Naive thymus-derived CD8-positive, alpha-beta T cell (primary cell): ENCODE measurements at regions not wholly inside any gene's neighbourhood (a gene's known extent, or its start where the extent isn't known, plus 50 kb on each side); places are given as distances from the start of the nearest gene placed in this dataset.
A peak's percentile ranks its signal among the peaks of the same experiment; 100 is the strongest.

Source experiments
- ATAC-seq, 2 donors: fragments of 150-1000 bp; cut with Tn5 transposase in 1 of 2; sonication (Bioruptor Pico), chemical (Tn5 transposase) in 1 of 2; 1 replicate in 1 of 2; 2 replicates in 1 of 2; pipeline ENCODE4 v1.10.0; 2021; ENCODE audit warnings: mild to moderate bottlenecking in 2 of 2, moderate library complexity in 2 of 2
- POLR2A ChIA-PET: fragments of 350-600 bp; sonication (Branson Sonifier 250); formaldehyde crosslinking; loops from one replicate; lab custom pipeline; 2021; ENCODE audit warnings: antibody characterized with exemption; lab: Charles Lee
- DNase-seq, 10 donors: peaks; one replicate each; pipeline versions ENCODE4 v3.0.0 to v3.0.0-alpha.2; 2020 to 2022
- H3K27ac Mint-ChIP-seq, 10 donors: one replicate each; pipeline ENCODE4 v1.8.0; 2020 to 2022; ENCODE audit warnings: mild to moderate bottlenecking in 10 of 10, mixed read lengths in 10 of 10, moderate library complexity in 4 of 10, inconsistent platforms in 1 of 10
- H3K27me3 Mint-ChIP-seq, 5 donors: one replicate each; pipeline ENCODE4 v1.8.0; 2021 to 2022; ENCODE audit warnings: mixed read lengths in 5 of 5
- H3K36me3 Mint-ChIP-seq, 3 donors: one replicate each; pipeline ENCODE4 v1.8.0; 2020 to 2022; ENCODE audit warnings: mixed read lengths in 3 of 3, mild to moderate bottlenecking in 2 of 3, inconsistent platforms in 1 of 3
- H3K4me1 Mint-ChIP-seq, 4 donors: one replicate each; pipeline ENCODE4 v1.8.0; 2021 to 2022; ENCODE audit warnings: mixed read lengths in 4 of 4
- H3K4me3 Mint-ChIP-seq, 10 donors: one replicate each; pipeline ENCODE4 v1.8.0; 2020 to 2022; ENCODE audit warnings: mild to moderate bottlenecking in 10 of 10, mixed read lengths in 10 of 10, moderate library complexity in 6 of 10, inconsistent platforms in 1 of 10
- H3K9me3 Mint-ChIP-seq, 9 donors: one replicate each; pipeline ENCODE4 v1.8.0; 2020 to 2022; ENCODE audit warnings: mixed read lengths in 9 of 9, mild to moderate bottlenecking in 3 of 9, inconsistent platforms in 1 of 9, moderate library complexity in 1 of 9

- POLR2A ChIA-PET, result no interaction called here
- no peak overlapping the region for H3K4me3 Mint-ChIP-seq
- peaks cover 0 to 5% (median 0%) of the 10 kb centered on the region in 5 donors for H3K27me3 Mint-ChIP-seq
- H3K36me3 Mint-ChIP-seq, result no peaks in the 10 kb centered on the region
- ATAC-seq, result no peak
- H3K4me1 Mint-ChIP-seq, result no peaks in the 10 kb centered on the region
- no peak for DNase-seq
- H3K9me3 Mint-ChIP-seq, result peaks cover 0 to 11% (median 0%) of the 10 kb centered on the region in 9 donors
- no peak overlapping the region for H3K27ac Mint-ChIP-seq
Observed at GRCh38 chr20:39534846-39535245, 572.7 kb downstream of the DHX35 start.

GRCh38 chr20:39533858-39534257 is 571.7 kb downstream of the DHX35 start:
- peaks cover 0 to 11% (median 0%) of the 10 kb centered on the region in 9 donors for H3K9me3 Mint-ChIP-seq
- no peaks in the 10 kb centered on the region for H3K36me3 Mint-ChIP-seq
- H3K27me3 Mint-ChIP-seq, result peaks cover 0 to 5% (median 0%) of the 10 kb centered on the region in 5 donors
- DNase-seq (no peak), ATAC-seq (no peak)
- H3K27ac Mint-ChIP-seq, result no peak overlapping the region
- no peak overlapping the region for H3K4me3 Mint-ChIP-seq
- POLR2A ChIA-PET, result no interaction called here
- H3K4me1 Mint-ChIP-seq, result no peaks in the 10 kb centered on the region

- H3K9me3 Mint-ChIP-seq, result peaks cover 0 to 11% (median 0%) of the 10 kb centered on the region in 9 donors
- no peaks in the 10 kb centered on the region for H3K36me3 Mint-ChIP-seq
- ATAC-seq (no peak), DNase-seq (no peak)
- H3K27ac Mint-ChIP-seq, result no peak overlapping the region
- peaks cover 0 to 5% (median 0%) of the 10 kb centered on the region in 5 donors for H3K27me3 Mint-ChIP-seq
- H3K4me3 Mint-ChIP-seq, result no peak overlapping the region
- POLR2A ChIA-PET, result no interaction called here
- H3K4me1 Mint-ChIP-seq, result no peaks in the 10 kb centered on the region
Observed at GRCh38 chr20:39532205-39532604, 570.1 kb downstream of the DHX35 start.

DNA sequence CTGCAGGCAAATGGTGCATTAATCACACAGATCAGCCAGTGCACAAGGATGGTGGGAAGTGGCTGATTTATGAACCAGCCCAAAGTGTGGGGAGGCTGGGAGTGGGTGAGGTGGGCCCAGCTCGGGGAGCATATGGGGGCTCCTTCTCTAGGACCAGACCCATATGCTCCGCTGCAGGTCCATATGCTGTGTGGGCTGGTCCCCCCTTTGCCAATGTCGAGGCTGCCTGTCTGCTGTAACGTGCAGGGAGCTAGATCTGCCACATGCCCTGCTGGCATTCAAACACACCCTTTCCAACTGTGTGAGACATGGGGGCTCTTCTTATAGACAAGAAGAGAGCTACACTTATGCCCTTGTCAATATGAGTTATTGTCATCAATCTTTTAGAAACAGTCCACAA is 566.3 kb downstream of the DHX35 start:
- Mint-ChIP-seq H3K27me3 (peaks cover 0 to 5% (median 0%) of the 10 kb centered on the region in 5 donors), H3K27ac (no peak overlapping the region), H3K4me3 (no peak overlapping the region), H3K4me1 (no peaks in the 10 kb centered on the region), H3K9me3 (peaks cover 0 to 11% (median 0%) of the 10 kb centered on the region in 9 donors), H3K36me3 (no peaks in the 10 kb centered on the region)
- DNase-seq (no peak), ATAC-seq (no peak)
- POLR2A ChIA-PET, result no interaction called here

- Mint-ChIP-seq H3K4me3 (no peak overlapping the region), H3K4me1 (no peaks in the 10 kb centered on the region), H3K27me3 (peaks cover 0 to 4% (median 0%) of the 10 kb centered on the region in 5 donors), H3K9me3 (peaks cover 0 to 6% (median 0%) of the 10 kb centered on the region in 9 donors), H3K27ac (no peak overlapping the region), H3K36me3 (no peaks in the 10 kb centered on the region)
- ATAC-seq (no peak), DNase-seq (no peak)
- POLR2A ChIA-PET, result no interaction called here
Observed at GRCh38 chr20:39524371-39524911, 562.3 kb downstream of the DHX35 start.

DNA sequence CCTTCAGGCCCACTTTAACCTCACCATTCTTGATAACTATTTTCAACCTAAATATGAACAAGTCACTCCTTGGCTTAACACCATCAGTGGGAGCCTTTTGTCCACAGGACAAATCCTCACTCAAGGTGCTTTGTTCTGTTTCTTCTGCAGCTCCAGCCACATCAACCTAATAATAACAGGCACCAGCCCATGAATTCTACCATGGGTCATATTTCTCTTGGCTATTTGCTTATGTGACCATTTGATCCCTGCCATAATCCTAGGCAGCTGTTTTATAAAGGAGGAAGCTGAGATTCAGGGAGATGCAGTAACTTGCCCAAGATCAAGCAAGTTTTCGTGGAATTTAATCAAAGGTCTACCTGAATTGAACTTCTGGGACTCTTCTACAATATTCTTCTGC is 561.3 kb downstream of the DHX35 start:
- ATAC-seq (no peak), DNase-seq (no peak)
- no peak overlapping the region for H3K4me3 Mint-ChIP-seq
- POLR2A ChIA-PET, result no interaction called here
- no peaks in the 10 kb centered on the region for H3K4me1 Mint-ChIP-seq
- peaks cover 0 to 6% (median 0%) of the 10 kb centered on the region in 9 donors for H3K9me3 Mint-ChIP-seq
- H3K36me3 Mint-ChIP-seq, result no peaks in the 10 kb centered on the region
- H3K27ac Mint-ChIP-seq, result no peak overlapping the region
- peaks cover 0 to 4% (median 0%) of the 10 kb centered on the region in 5 donors for H3K27me3 Mint-ChIP-seq

DNA sequence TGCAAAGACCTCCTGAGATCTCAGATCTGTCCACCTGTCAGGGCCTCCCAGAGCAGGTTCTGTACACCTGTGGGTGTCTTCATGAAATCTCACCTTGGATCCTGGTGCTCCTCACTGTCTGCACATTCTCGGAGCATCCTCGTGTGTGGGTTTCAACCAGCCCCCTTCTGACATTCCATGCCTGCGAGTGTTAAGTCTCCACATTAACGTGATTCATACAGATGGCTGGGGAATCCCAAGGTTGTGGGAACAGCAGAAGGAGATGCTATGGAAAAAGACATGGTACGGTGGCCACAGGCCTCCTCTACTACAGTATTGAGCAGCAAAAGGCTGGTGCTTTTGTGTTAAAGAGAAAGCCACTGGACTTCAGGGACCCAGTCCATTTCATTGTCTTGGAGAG is 556.5 kb downstream of the DHX35 start:
- no peak for DNase-seq
- Mint-ChIP-seq H3K27me3 (peaks cover 0 to 7% (median 1%) of the 10 kb centered on the region in 5 donors), H3K4me1 (no peaks in the 10 kb centered on the region), H3K4me3 (no peak overlapping the region), H3K27ac (no peak overlapping the region), H3K9me3 (peaks cover 0 to 17% (median 7%) of the 10 kb centered on the region in 9 donors), H3K36me3 (no peaks in the 10 kb centered on the region)
- no peak for ATAC-seq
- POLR2A ChIA-PET, result no interaction called here

DNA sequence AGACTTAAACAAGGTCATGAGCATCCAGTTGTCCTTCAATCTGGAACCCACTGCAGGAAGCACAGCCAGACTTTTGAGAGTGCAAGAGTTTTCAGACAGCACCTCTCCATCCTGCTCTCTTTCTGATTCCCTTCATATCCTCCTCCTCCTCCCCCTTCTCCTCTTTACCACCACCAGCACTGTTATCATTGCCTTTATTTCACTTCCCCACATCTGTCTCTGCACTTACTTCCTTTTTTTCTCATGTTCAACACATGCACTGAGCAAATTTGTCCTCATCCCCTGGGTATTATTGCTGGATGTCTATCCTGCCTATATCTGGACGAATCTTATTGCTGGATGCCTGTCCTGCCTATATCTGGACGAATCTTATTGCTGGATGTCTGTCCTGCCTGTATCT is 554.8 kb downstream of the DHX35 start:
- peaks cover 0 to 21% (median 7%) of the 10 kb centered on the region in 9 donors for H3K9me3 Mint-ChIP-seq
- no peaks in the 10 kb centered on the region for H3K36me3 Mint-ChIP-seq
- H3K4me3 Mint-ChIP-seq, result no peak overlapping the region
- ATAC-seq (no peak), DNase-seq (no peak)
- peaks cover 0 to 7% (median 1%) of the 10 kb centered on the region in 5 donors for H3K27me3 Mint-ChIP-seq
- H3K27ac Mint-ChIP-seq, result no peak overlapping the region
- POLR2A ChIA-PET, result no interaction called here
- no peaks in the 10 kb centered on the region for H3K4me1 Mint-ChIP-seq

DNA sequence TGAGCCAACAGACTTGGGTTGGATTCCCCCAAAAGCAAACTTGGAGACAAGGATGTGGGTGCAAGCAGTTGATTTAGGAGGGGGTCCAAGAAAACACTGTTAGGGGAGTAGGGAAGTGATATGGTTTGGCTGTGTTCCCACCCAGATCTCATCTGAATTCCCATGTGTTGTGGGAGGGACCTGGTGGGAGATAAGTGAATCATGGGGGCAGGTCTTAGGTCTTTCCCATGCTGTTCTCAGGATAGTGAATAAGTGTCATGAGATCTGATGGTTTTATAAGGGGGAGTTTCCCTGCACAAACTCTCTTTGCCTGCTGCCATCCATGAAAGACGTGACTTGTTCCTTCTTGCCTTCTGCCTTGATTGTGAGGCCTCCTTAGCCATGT is 542.6 kb downstream of the DHX35 start:
- peaks cover 0 to 8% (median 4%) of the 10 kb centered on the region in 5 donors for H3K27me3 Mint-ChIP-seq
- H3K9me3 Mint-ChIP-seq, result peaks cover 0 to 32% (median 0%) of the 10 kb centered on the region in 9 donors
- POLR2A ChIA-PET, result no interaction called here
- no peaks in the 10 kb centered on the region for H3K36me3 Mint-ChIP-seq
- H3K27ac Mint-ChIP-seq, result peak overlapping the region in 1 of 10 donors; percentile 21
- ATAC-seq, result no peak
- no peak for DNase-seq
- H3K4me3 Mint-ChIP-seq, result no peak overlapping the region
- no peaks in the 10 kb centered on the region for H3K4me1 Mint-ChIP-seq

- peak overlapping the region in 1 of 10 donors; percentile 21 for H3K27ac Mint-ChIP-seq
- H3K4me1 Mint-ChIP-seq, result no peaks in the 10 kb centered on the region
Observed at GRCh38 chr20:39503902-39504709, 542.0 kb downstream of the DHX35 start.

GRCh38 chr20:39492223-39492797 is 530.2 kb downstream of the DHX35 start:
- POLR2A ChIA-PET, result no interaction called here
- H3K27ac Mint-ChIP-seq, result no peak overlapping the region
- no peaks in the 10 kb centered on the region for H3K36me3 Mint-ChIP-seq
- ATAC-seq, result no peak
- no peaks in the 10 kb centered on the region for H3K4me1 Mint-ChIP-seq
- no peak overlapping the region for H3K4me3 Mint-ChIP-seq
- no peak for DNase-seq
- H3K27me3 Mint-ChIP-seq, result peaks cover 1 to 44% (median 8%) of the 10 kb centered on the region in 5 donors
- H3K9me3 Mint-ChIP-seq, result peaks cover 0 to 17% (median 6%) of the 10 kb centered on the region in 9 donors

More at GRCh38 chr20:39503902-39504709, 542.0 kb downstream of the DHX35 start:
- POLR2A ChIA-PET, result no interaction called here
- Mint-ChIP-seq H3K36me3 (no peaks in the 10 kb centered on the region), H3K4me3 (no peak overlapping the region), H3K9me3 (peaks cover 0 to 32% (median 0%) of the 10 kb centered on the region in 9 donors), H3K27me3 (peaks cover 0 to 8% (median 4%) of the 10 kb centered on the region in 5 donors)
- ATAC-seq, result no peak
- DNase-seq, result no peak

DNA sequence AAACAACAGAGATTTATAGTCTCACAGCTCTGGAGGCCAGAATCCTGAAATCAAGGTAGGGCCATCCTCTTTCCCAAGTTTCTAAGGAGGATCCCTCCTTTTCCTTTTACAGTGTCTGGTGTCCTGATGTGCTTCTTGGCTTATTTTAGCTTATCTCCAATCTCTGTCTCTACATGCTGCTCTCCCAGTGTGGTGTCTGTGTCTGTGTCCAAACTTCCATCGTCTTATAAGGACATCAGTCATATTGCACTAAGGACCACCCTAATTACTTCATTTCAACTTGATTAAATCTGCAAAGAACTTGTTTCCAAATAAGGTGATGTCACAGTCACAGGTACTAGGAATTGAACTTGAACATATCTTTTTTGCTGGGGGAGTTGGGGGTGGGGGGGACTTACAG is 529.6 kb downstream of the DHX35 start:
- peaks cover 1 to 44% (median 8%) of the 10 kb centered on the region in 5 donors for H3K27me3 Mint-ChIP-seq
- no peak overlapping the region for H3K27ac Mint-ChIP-seq
- POLR2A ChIA-PET, result no interaction called here
- H3K4me3 Mint-ChIP-seq, result no peak overlapping the region
- no peaks in the 10 kb centered on the region for H3K4me1 Mint-ChIP-seq
- peaks cover 0 to 17% (median 5%) of the 10 kb centered on the region in 9 donors for H3K9me3 Mint-ChIP-seq
- DNase-seq, result no peak
- ATAC-seq, result no peak
- no peaks in the 10 kb centered on the region for H3K36me3 Mint-ChIP-seq

DNA sequence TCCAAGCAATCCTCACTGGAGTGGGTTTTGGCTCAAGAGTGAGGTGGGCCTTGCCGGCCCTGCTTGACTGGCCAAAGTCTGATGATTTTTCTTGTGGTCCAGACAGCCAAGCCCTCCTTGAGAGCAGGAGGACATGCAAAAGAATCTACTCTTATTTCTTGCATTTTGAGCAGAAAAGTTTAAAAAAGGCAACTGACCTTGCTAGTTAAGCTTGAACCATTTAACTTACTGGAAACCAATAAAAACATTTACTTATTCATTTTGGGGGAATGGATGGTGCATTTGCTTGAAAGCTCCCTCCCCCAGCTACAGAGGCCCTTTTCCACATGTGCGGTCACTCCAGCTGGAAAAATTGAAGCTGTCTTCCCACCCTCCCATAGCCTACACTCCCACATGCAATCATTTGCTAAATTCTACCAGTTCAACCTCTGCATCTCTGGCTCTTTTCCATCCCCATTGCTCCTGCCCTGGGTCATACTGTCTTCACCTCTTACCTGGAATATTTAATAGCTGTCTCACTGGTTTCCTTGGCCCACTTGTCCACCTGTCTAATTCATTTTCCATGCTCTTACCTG is 527.9 kb downstream of the DHX35 start:
- H3K27me3 Mint-ChIP-seq, result peaks cover 1 to 40% (median 8%) of the 10 kb centered on the region in 5 donors
- H3K36me3 Mint-ChIP-seq, result no peaks in the 10 kb centered on the region
- no peak for ATAC-seq
- no peak for DNase-seq
- POLR2A ChIA-PET, result no interaction called here
- H3K4me1 Mint-ChIP-seq, result no peaks in the 10 kb centered on the region
- no peak overlapping the region for H3K27ac Mint-ChIP-seq
- no peak overlapping the region for H3K4me3 Mint-ChIP-seq
- peaks cover 0 to 13% (median 3%) of the 10 kb centered on the region in 9 donors for H3K9me3 Mint-ChIP-seq
